Heart left ventricle (tissue), 13 donors: ENCODE measurements at regions not wholly inside any gene's neighbourhood (a gene's known extent, or its start where the extent isn't known, plus 50 kb on each side); places are given as distances from the start of the nearest gene placed in this dataset.

Experiments used
- POLR2A ChIP-seq, 2 donors: fragments of 450-650 bp; IDR thresholded peaks; one replicate each; pipeline ENCODE4 v1.6.1; 2017; ENCODE audit warnings: antibody characterized with exemption in 2 of 2, mild to moderate bottlenecking in 2 of 2, moderate library complexity in 2 of 2
- TF ChIP-seq, protein P1 (sequence below), 12 donors: fragments of 200-600 bp; sonication (generic) in 4 of 12; IDR thresholded peaks; one replicate each; pipeline versions ENCODE4 v1.5.0 to v1.8.0; 2018 to 2022; ENCODE audit warnings: antibody characterized with exemption in 12 of 12, mild to moderate bottlenecking in 5 of 12
- donor health status: ischemic (EF 13 %, LVEDD 7.1; RV severe dilation, severe dysfunction).
- donor health status: DM: no; HTN: yes; CAD: no.
- donor health status: DM: no; HTN: no; CAD: no.
- donor health status: ischemic (EF 25% LVEDD 6.9; RV normal size, moderate dysfunction).
- donor health status: ischemic (EF 25% LVEDD 5.7; RV mildly dilated, moderate dysfunction).
- donor health status: ischemic (EF 35%, LVEDD 5.7; RV mildly dilated, moderate dysfunction).
- donor health status: nonischemic (EF 11% LVEDD 7.7; RV severe dilation, severe dysfunction).
- donor health status: DM: yes; HTN: yes; CAD: no.
- donor health status: PGD.
- donor health status: ischemic (EF 29% LVEDD 5.4; RV normal size, mild dysfunction).
- donor health status: nonischemic (EF 23%, LVEDD 6.1; RV moderate dilation, normal function).

DNA sequence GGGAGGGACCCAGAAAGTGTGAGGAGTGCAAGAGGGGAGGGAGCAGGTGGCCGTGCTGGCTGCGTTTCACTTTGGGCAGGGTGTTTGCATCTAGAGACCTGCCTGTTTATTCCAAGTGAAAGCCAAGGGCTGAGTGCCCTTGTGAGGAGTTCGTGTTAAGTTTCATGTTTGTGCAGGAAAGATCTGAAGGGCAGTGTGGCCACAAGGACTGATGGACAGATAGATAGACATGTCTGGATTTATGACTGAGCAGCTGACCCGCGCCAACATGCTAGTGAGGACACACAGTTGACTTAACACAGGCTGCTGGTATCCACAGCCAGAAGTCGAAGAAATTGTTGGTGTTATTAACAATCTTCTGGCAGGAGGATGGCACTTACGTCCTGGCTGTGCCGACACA lies 387.6 kb upstream of the TNP1 start:
- TF ChIP-seq, protein P1, sequence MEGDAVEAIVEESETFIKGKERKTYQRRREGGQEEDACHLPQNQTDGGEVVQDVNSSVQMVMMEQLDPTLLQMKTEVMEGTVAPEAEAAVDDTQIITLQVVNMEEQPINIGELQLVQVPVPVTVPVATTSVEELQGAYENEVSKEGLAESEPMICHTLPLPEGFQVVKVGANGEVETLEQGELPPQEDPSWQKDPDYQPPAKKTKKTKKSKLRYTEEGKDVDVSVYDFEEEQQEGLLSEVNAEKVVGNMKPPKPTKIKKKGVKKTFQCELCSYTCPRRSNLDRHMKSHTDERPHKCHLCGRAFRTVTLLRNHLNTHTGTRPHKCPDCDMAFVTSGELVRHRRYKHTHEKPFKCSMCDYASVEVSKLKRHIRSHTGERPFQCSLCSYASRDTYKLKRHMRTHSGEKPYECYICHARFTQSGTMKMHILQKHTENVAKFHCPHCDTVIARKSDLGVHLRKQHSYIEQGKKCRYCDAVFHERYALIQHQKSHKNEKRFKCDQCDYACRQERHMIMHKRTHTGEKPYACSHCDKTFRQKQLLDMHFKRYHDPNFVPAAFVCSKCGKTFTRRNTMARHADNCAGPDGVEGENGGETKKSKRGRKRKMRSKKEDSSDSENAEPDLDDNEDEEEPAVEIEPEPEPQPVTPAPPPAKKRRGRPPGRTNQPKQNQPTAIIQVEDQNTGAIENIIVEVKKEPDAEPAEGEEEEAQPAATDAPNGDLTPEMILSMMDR (IDR thresholded peaks at IDR 0.05) = no peak
- TF ChIP-seq POLR2A (IDR thresholded peaks at IDR 0.05) = no peak
